T-cell (primary cell): ENCODE measurements at regions not wholly inside any gene's neighbourhood (a gene's known extent, or its start where the extent isn't known, plus 50 kb on each side); places are given as distances from the start of the nearest gene placed in this dataset.

ENCODE experiments used
- ATAC-seq, 4 experiments: fragments of 200-7000 bp in 3 of 4; fragments of 150-1000 bp in 1 of 4; cut with Tn5 transposase; replicated peaks in 1 of 4; 1 replicate in 3 of 4; 2 replicates in 1 of 4; pipeline ENCODE4 v1.10.0; 2021; ENCODE audit warnings: moderate library complexity in 3 of 4, mild to moderate bottlenecking in 2 of 4, moderate number of reproducible peaks in 1 of 4
- CTCF ChIA-PET, 2 donors: fragments of 300-600 bp; sonication (Branson Sonifier 250); formaldehyde crosslinking; loops; one replicate each; lab custom pipeline; 2022; ENCODE audit warnings: antibody characterized with exemption in 2 of 2; lab: Charles Lee
- POLR2A ChIA-PET, 2 donors: fragments of 300-600 bp; sonication (Branson Sonifier 250); formaldehyde crosslinking; loops; one replicate each; lab custom pipeline; 2022; ENCODE audit warnings: antibody characterized with exemption in 2 of 2; lab: Charles Lee
- DNase-seq, 35 experiments: peaks; one replicate each; pipeline versions ENCODE4 v3.0.0 to v3.0.0-alpha.2; 2013 to 2023
- H3K27ac ChIP-seq: one replicate; pipeline ENCODE4 v1.5.1; 2013; ENCODE audit warnings: low read length
- H3K27me3 ChIP-seq, 2 experiments: replicated peaks in 1 of 2; 1 replicate in 1 of 2; 2 replicates in 1 of 2; pipeline versions ENCODE4 v1.6.1 to v1.7.0; 2013; ENCODE audit warnings: low read length in 1 of 2, mixed read lengths in 1 of 2; ENCODE audit not compliant: control insufficient read depth in 2 of 2, insufficient read depth in 2 of 2; ENCODE audit errors: extremely low read depth in 1 of 2
- H3K36me3 ChIP-seq, 2 donors: 1 replicate in 1 of 2; 2 replicates in 1 of 2; pipeline versions ENCODE4 v1.6.1 to v1.7.0; 2013; ENCODE audit warnings: low read length in 1 of 2; ENCODE audit not compliant: control insufficient read depth in 2 of 2, insufficient read depth in 1 of 2; ENCODE audit errors: extremely low read depth in 1 of 2
- H3K4me1 ChIP-seq, 2 experiments: 1 replicate in 1 of 2; 2 replicates in 1 of 2; pipeline versions ENCODE4 v1.6.1 to v1.7.0; 2013; ENCODE audit warnings: low read length in 2 of 2, mixed read lengths in 1 of 2; ENCODE audit not compliant: insufficient read depth in 2 of 2, control insufficient read depth in 1 of 2; ENCODE audit errors: extremely low read depth in 1 of 2
- H3K4me3 ChIP-seq, 2 donors: 1 replicate in 1 of 2; 2 replicates in 1 of 2; pipeline versions ENCODE4 v1.5.1 to v1.7.0; 2013; ENCODE audit warnings: mild to moderate bottlenecking in 2 of 2, low read length in 1 of 2, moderate library complexity in 1 of 2; ENCODE audit not compliant: control insufficient read depth in 1 of 2; ENCODE audit errors: extremely low read depth in 1 of 2
- H3K9me3 ChIP-seq: 2 replicates; pipeline ENCODE4 v1.7.0; 2013
- H3K27ac Mint-ChIP-seq, 2 donors: one replicate each; pipeline ENCODE4 v1.8.0; 2020 to 2021; ENCODE audit warnings: mild to moderate bottlenecking in 2 of 2, mixed read lengths in 2 of 2
- H3K27me3 Mint-ChIP-seq, 2 donors: one replicate each; pipeline ENCODE4 v1.8.0; 2021 to 2022; ENCODE audit warnings: mixed read lengths in 2 of 2
- H3K36me3 Mint-ChIP-seq: one replicate; pipeline ENCODE4 v1.8.0; 2021; ENCODE audit warnings: mixed read lengths
- H3K4me1 Mint-ChIP-seq, 3 donors: one replicate each; pipeline ENCODE4 v1.8.0; 2020 to 2022; ENCODE audit warnings: mixed read lengths in 3 of 3, mild to moderate bottlenecking in 1 of 3
- H3K4me3 Mint-ChIP-seq, 3 donors: one replicate each; pipeline ENCODE4 v1.8.0; 2020 to 2022; ENCODE audit warnings: mild to moderate bottlenecking in 3 of 3, mixed read lengths in 3 of 3, moderate library complexity in 3 of 3
- H3K9me3 Mint-ChIP-seq, 3 donors: one replicate each; pipeline ENCODE4 v1.8.0; 2020 to 2022; ENCODE audit warnings: mixed read lengths in 3 of 3
- WGBS: methylation state at CpG from one replicate; pipeline ENCODE4 v1.1.5; 2013; ENCODE audit warnings: missing lambda C conversion rate; ENCODE audit not compliant: insufficient coverage; 5-methylcytosine and 5-hydroxymethylcytosine counted together

GRCh38 chr10:109403551-109403950 is 519.8 kb downstream of the XPNPEP1 start:
- no peaks in the 10 kb centered on the region for H3K4me1 ChIP-seq
- H3K27me3 Mint-ChIP-seq, result no peaks in the 10 kb centered on the region
- H3K4me1 Mint-ChIP-seq, result no peaks in the 10 kb centered on the region
- H3K9me3 Mint-ChIP-seq, result peaks cover 0 to 4% (median 2%) of the 10 kb centered on the region in 3 donors
- H3K4me3 ChIP-seq, result no peak overlapping the region
- DNase-seq (no peak), ATAC-seq (no peak)
- no peaks in the 10 kb centered on the region for H3K36me3 ChIP-seq
- POLR2A ChIA-PET, result no interaction called here
- H3K27ac ChIP-seq, result no peak overlapping the region
- WGBS, result no CpG with 5 or more reads among the region's 2 CpGs
- no peak overlapping the region for H3K4me3 Mint-ChIP-seq
- no peaks in the 10 kb centered on the region for H3K9me3 ChIP-seq
- no peaks in the 10 kb centered on the region for H3K36me3 Mint-ChIP-seq
- no peak overlapping the region for H3K27ac Mint-ChIP-seq
- no peaks in the 10 kb centered on the region for H3K27me3 ChIP-seq
- CTCF ChIA-PET, result no interaction called here

GRCh38 chr10:109393425-109393824 is 529.9 kb downstream of the XPNPEP1 start:
- peaks cover 7 to 16% (median 10%) of the 10 kb centered on the region in 3 donors for H3K9me3 Mint-ChIP-seq
- H3K27me3 Mint-ChIP-seq, result peaks cover 0 to 3% of the 10 kb centered on the region in 2 donors
- no peak overlapping the region for H3K27ac ChIP-seq
- no peaks in the 10 kb centered on the region for H3K9me3 ChIP-seq
- DNase-seq, result no peak
- no peak for ATAC-seq
- H3K4me1 ChIP-seq, result no peaks in the 10 kb centered on the region
- H3K4me3 ChIP-seq, result no peak overlapping the region
- H3K27me3 ChIP-seq, result peaks cover 0 to 3% of the 10 kb centered on the region in 2 experiments
- ChIA-PET POLR2A (no interaction called here), CTCF (no interaction called here)
- no peaks in the 10 kb centered on the region for H3K36me3 Mint-ChIP-seq
- 41% methylated on average over 3 of the region's 3 CpGs for WGBS
- H3K36me3 ChIP-seq, result no peaks in the 10 kb centered on the region
- H3K4me3 Mint-ChIP-seq, result no peak overlapping the region
- no peak overlapping the region for H3K27ac Mint-ChIP-seq
- H3K4me1 Mint-ChIP-seq, result no peaks in the 10 kb centered on the region

- no peaks in the 10 kb centered on the region for H3K36me3 ChIP-seq
- H3K36me3 Mint-ChIP-seq, result no peaks in the 10 kb centered on the region
- H3K27me3 ChIP-seq, result no peaks in the 10 kb centered on the region
- no peaks in the 10 kb centered on the region for H3K4me1 Mint-ChIP-seq
- H3K4me1 ChIP-seq, result no peaks in the 10 kb centered on the region
- H3K4me3 Mint-ChIP-seq, result no peak overlapping the region
- no peak for ATAC-seq
- H3K27ac ChIP-seq, result no peak overlapping the region
- no peaks in the 10 kb centered on the region for H3K27me3 Mint-ChIP-seq
- ChIA-PET POLR2A (no interaction called here), CTCF (no interaction called here)
- H3K27ac Mint-ChIP-seq, result no peak overlapping the region
- peaks cover 0 to 12% (median 5%) of the 10 kb centered on the region in 3 donors for H3K9me3 Mint-ChIP-seq
- H3K4me3 ChIP-seq, result no peak overlapping the region
- no peaks in the 10 kb centered on the region for H3K9me3 ChIP-seq
- WGBS, result no CpG with 5 or more reads among the region's 3 CpGs
- no peak for DNase-seq
Observed at GRCh38 chr10:109386921-109387320, 536.4 kb downstream of the XPNPEP1 start.

GRCh38 chr10:109386101-109386500 is 537.2 kb downstream of the XPNPEP1 start:
- Mint-ChIP-seq H3K4me3 (no peak overlapping the region), H3K4me1 (no peaks in the 10 kb centered on the region), H3K27ac (no peak overlapping the region), H3K27me3 (no peaks in the 10 kb centered on the region), H3K9me3 (peaks cover 0 to 9% (median 5%) of the 10 kb centered on the region in 3 donors), H3K36me3 (no peaks in the 10 kb centered on the region)
- no peaks in the 10 kb centered on the region for H3K4me1 ChIP-seq
- no peak for ATAC-seq
- H3K36me3 ChIP-seq, result no peaks in the 10 kb centered on the region
- DNase-seq, result no peak
- ChIA-PET CTCF (no interaction called here), POLR2A (no interaction called here)
- no peak overlapping the region for H3K27ac ChIP-seq
- 100% methylated on average over 1 of the region's 1 CpG for WGBS
- H3K4me3 ChIP-seq, result no peak overlapping the region
- H3K27me3 ChIP-seq, result no peaks in the 10 kb centered on the region
- no peaks in the 10 kb centered on the region for H3K9me3 ChIP-seq

- H3K27me3 Mint-ChIP-seq, result no peaks in the 10 kb centered on the region
- ATAC-seq (no peak), DNase-seq (no peak)
- Histone ChIP-seq H3K4me1 (no peaks in the 10 kb centered on the region), H3K27ac (no peak overlapping the region), H3K4me3 (no peak overlapping the region), H3K9me3 (no peaks in the 10 kb centered on the region), H3K36me3 (no peaks in the 10 kb centered on the region), H3K27me3 (no peaks in the 10 kb centered on the region)
- H3K4me3 Mint-ChIP-seq, result no peak overlapping the region
- 59% methylated on average over 2 of the region's 2 CpGs for WGBS
- no peak overlapping the region for H3K27ac Mint-ChIP-seq
- ChIA-PET CTCF (no interaction called here), POLR2A (no interaction called here)
- no peaks in the 10 kb centered on the region for H3K36me3 Mint-ChIP-seq
- no peaks in the 10 kb centered on the region for H3K4me1 Mint-ChIP-seq
- peaks cover 3 to 10% (median 7%) of the 10 kb centered on the region in 3 donors for H3K9me3 Mint-ChIP-seq
Observed at GRCh38 chr10:109379186-109379585, 544.1 kb downstream of the XPNPEP1 start.

- no peaks in the 10 kb centered on the region for H3K9me3 ChIP-seq
- H3K36me3 ChIP-seq, result no peaks in the 10 kb centered on the region
- no peaks in the 10 kb centered on the region for H3K4me1 Mint-ChIP-seq
- no peaks in the 10 kb centered on the region for H3K36me3 Mint-ChIP-seq
- DNase-seq (no peak), ATAC-seq (no peak)
- no peaks in the 10 kb centered on the region for H3K27me3 ChIP-seq
- H3K4me3 ChIP-seq, result no peak overlapping the region
- no peak overlapping the region for H3K27ac ChIP-seq
- H3K4me1 ChIP-seq, result no peaks in the 10 kb centered on the region
- POLR2A ChIA-PET, result no interaction called here
- no peaks in the 10 kb centered on the region for H3K27me3 Mint-ChIP-seq
- H3K4me3 Mint-ChIP-seq, result no peak overlapping the region
- WGBS, result no CpG with 5 or more reads among the region's 1 CpG
- H3K27ac Mint-ChIP-seq, result no peak overlapping the region
- H3K9me3 Mint-ChIP-seq, result peaks cover 2 to 6% (median 5%) of the 10 kb centered on the region in 3 donors
- CTCF ChIA-PET, result no interaction called here
Observed at GRCh38 chr10:109374215-109374614, 549.1 kb downstream of the XPNPEP1 start.

- H3K27me3 Mint-ChIP-seq, result no peaks in the 10 kb centered on the region
- H3K4me1 Mint-ChIP-seq, result no peaks in the 10 kb centered on the region
- no peak overlapping the region for H3K27ac Mint-ChIP-seq
- no peaks in the 10 kb centered on the region for H3K36me3 Mint-ChIP-seq
- peaks cover 0 to 10% (median 7%) of the 10 kb centered on the region in 3 donors for H3K9me3 Mint-ChIP-seq
- DNase-seq (no peak), ATAC-seq (no peak)
- no peaks in the 10 kb centered on the region for H3K9me3 ChIP-seq
- no peak overlapping the region for H3K27ac ChIP-seq
- H3K4me1 ChIP-seq, result no peaks in the 10 kb centered on the region
- CTCF ChIA-PET, result no interaction called here
- no peak overlapping the region for H3K4me3 Mint-ChIP-seq
- POLR2A ChIA-PET, result no interaction called here
- no peaks in the 10 kb centered on the region for H3K36me3 ChIP-seq
- no peak overlapping the region for H3K4me3 ChIP-seq
- H3K27me3 ChIP-seq, result no peaks in the 10 kb centered on the region
- WGBS, result 89% methylated on average over 2 of the region's 4 CpGs
Observed at GRCh38 chr10:109359316-109359715, 564.0 kb downstream of the XPNPEP1 start.
